HG02571 (cell line): ENCODE measurements at regions not wholly inside any gene's neighbourhood (a gene's known extent, or its start where the extent isn't known, plus 50 kb on each side); places are given as distances from the start of the nearest gene placed in this dataset.
A peak's percentile ranks its signal among the peaks of the same experiment; 100 is the strongest.

ENCODE experiments used
- ATAC-seq: cut with Tn5 transposase; IDR thresholded peaks from one replicate; pipeline ENCODE4 v1.9.1; 2021; ENCODE audit warnings: mild to moderate bottlenecking, moderate library complexity; ENCODE audit not compliant: unreplicated experiment

GRCh38 chr6:47118611-47119010, 76.5 kb upstream of the ADGRF1 start:
- no peak for ATAC-seq

DNA sequence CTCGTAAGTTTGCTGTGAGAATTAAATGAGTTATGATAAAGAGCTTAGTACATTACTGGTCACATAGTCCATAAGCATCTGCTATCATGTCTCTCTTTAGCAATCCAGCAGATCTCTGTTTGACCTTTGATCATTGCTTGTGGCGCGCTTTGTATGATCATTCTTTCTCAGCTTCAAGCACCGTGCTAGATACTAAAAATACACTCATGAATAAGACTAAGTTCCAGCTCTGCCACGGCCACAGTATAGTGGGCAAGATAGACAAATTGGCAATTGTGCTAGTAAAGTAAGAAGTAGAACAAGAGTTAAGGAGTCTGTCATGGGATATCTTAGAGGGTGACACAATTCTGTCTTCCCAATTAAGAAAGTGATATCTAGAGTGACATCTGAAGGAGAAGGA, 75.2 kb upstream of the ADGRF1 start:
- no peak for ATAC-seq

DNA sequence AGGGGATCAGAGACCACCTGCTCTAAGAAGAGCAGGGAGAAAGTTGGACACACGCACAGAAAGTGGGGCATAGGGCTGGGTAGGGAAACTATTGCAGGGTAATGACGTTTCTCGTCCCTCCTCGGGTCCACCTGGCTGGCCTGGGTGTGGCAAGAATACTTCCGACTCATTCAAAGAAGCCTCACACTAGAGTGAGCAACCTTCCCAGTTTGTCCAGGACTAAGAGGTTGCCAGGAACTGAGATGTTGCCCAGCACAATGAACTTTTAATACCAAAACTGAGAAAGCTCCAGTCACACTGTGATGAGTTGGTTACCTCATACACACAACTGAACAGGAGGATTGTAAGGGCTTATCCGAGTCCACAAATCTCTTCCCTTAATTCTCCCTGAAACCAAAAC, 74.5 kb upstream of the ADGRF1 start:
- no peak for ATAC-seq

DNA sequence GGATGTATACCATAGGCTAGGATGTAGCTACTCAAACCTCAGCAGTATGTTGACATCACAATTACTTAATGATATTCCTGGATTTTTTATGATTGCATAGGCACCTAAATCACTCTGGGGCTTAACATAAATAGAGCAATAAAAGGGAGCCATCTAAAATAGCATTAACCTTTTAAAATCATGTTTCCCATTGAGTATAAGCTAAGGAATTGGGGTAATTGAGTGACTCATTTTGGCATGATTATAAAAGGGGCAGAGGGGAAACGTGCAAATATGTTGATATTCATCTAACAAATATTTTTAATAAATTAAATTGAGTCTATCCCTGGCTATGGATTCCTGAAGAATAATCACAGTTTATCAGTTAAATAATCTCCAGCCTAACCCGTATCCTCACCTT, 74.0 kb upstream of the ADGRF1 start:
- ATAC-seq = no peak

- no peak for ATAC-seq
Measured at GRCh38 chr6:47114460-47114859, 72.3 kb upstream of the ADGRF1 start.

GRCh38 chr6:47112317-47112716, 70.2 kb upstream of the ADGRF1 start:
- no peak for ATAC-seq

GRCh38 chr6:47111685-47112084, 69.6 kb upstream of the ADGRF1 start:
- ATAC-seq = no peak

DNA sequence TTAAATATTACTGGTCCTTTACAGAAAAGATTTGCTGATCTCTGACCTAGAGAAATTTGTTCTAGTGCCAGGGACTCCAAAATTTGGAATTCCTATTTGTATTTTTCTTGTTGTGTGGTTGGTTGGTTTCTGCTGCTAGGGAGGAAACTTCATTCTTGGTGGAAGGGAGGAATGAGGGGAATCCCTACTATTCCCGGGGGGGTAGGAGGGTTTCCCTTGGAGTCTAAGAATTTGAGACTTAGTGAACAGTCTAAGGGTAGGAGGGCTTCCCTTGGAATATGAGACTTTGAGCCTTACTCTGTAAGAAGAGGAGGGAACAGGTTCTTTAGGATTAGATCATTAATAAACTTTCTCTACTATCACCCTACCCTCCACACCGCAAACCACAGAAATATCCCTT, 67.1 kb upstream of the ADGRF1 start:
- ATAC-seq = no peak

GRCh38 chr6:47106721-47107197, 64.6 kb upstream of the ADGRF1 start:
- no peak for ATAC-seq

- ATAC-seq = no peak
Measured at GRCh38 chr6:47106216-47106615, 64.1 kb upstream of the ADGRF1 start.

GRCh38 chr6:47105469-47106178, 63.5 kb upstream of the ADGRF1 start:
- no peak for ATAC-seq

DNA sequence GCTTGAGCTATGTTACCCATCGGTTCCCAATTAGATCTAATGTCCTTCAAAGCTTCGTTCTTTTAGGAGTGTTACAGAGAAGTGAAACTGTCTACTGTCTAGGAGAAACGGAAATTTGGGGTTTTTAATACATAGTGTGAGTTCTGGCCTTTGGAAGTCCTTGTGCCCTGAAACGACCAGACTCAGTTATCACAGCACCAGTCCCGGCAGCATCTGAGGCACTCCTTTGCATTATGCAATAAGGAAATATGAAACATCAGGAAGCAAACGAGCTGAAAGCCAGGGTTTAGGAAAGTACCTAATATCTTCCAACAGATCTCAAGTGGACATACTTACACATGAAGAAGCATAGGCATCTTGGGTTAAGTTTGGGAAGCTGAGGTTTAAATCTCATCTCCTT, 61.8 kb upstream of the ADGRF1 start:
- no peak for ATAC-seq

DNA sequence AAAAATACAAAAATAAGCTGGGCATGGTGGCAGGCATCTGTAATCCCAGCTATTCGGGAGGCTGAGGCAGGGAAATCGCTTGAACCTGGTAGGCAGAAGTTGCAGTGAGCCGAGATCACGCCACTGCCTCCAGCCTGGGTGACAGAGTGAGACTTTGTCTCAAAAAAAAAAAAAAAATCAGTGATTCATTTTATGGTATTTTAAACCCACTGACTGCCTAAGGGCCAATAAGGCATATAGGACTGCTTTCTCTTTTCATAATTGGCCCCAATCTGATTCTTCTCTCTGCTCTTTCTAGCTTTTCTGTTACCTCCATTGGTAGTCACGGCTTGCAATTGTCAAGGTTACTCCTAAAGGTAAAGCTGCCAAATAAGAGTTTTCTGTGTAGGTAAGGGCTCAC, 60.2 kb upstream of the ADGRF1 start:
- no peak for ATAC-seq

DNA sequence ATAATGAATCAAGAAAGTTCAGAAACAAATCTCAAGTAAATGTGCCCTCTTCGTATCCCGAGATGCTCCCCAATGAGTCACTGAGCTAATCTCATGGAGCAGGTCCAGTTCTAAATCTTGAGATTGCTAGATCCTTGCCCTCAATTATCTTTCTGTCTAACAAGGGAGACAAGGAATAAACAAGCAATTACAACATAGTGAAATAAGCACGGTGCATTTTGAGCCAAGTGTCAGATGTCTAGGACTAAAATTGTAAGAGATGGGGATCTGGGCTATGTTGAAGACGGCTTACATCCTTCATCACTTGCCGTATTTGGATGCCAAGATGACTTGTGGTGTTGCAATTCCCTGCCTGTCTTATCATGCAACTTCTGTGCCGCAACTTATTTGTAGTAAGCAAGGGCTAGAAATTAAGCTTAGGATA, 56.5 kb upstream of the ADGRF1 start:
- ATAC-seq = no peak

- peak; percentile 98 for ATAC-seq
Measured at GRCh38 chr6:47097092-47097945, 55.2 kb upstream of the ADGRF1 start.

DNA sequence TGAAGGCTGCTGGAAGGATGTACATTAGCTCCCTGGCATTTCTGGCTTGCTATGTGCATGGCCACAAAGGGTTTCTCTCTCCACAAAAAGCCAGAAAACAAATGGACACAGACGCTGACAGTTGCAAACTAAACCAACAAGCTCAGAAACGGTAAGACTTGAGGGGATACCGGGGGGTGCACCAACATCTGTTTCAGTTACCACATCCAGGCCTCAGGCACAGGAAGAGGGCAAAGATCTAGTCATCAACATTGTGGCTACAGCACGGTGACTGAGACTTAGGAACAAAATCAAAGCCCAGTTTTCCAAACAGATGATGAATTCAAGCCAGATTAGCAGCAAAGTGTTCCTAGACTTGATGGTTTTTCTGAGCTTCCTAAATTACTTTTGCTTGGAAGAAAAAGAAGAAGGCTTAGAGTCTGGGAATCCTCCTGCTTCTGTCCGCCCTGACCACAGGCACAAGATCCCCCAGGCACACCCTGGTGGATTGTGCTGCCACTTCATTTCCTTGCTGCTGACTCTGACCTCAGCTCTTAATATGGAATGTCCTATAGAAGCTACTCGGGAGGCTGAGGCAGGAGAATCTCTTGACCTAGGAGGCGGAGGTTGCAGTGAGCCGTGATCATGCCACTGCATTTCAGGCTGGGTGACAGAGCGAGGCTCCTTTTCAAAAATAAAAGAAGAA, 54.2 kb upstream of the ADGRF1 start:
- no peak for ATAC-seq

- no peak for ATAC-seq
Measured at GRCh38 chr6:47094241-47094925, 52.3 kb upstream of the ADGRF1 start.

DNA sequence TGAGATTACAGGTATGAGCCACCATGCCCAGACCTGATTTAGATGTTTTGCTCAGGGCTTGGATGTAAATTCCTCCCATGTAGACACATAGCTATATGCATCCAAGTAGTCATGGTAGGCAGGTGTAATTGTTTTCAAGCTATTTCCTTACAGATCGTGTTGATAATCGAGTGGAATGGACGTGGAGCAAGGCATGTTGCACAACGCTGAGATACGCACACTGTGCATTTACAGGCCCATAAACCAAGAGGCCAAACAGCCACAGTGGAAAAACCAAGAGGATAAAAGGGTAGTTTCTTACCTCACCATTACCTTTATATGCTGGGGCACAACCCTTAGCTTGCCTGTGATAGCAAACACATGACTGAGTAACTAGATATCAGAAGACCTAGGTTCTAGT, 51.0 kb upstream of the ADGRF1 start:
- no peak for ATAC-seq

DNA sequence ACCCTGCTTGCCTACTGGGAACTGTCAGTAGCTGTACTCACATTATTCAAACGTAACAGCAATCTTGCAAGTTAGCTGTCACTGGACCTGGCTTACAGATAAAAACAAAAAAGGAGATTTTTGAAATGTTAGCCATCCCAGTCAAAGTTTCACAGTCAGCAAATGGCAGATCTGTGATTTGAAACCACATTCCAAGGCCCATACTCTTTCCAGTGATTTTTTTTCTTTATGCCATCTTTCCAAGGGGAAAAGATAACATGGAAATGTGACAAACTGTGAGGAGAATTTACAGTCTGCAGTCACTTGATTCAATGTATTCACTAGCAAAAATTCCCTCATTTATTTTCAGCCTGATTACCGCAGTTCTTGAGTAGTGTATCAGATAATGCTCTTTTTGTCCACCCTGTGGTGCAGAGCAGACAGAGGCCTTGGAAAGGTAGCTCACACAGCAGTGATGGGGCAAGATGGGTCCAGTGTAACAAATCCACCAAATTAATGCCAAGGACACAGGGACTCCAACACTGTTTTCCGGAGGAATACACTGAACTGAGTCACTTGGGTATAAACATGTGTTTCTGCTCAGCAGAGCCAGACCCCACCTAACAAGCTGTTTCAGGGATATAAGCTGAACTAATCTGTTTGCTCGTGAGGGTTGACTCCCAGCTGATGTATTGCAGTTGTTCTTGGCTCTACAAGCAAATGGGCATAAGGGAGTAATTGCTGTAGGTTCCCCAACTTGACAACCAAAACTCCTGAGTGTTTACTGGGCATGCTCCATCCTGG, 49.9 kb upstream of the ADGRF1 start:
- no peak for ATAC-seq
